Choroid plexus epithelial cell (primary cell): ENCODE measurements at regions not wholly inside any gene's neighbourhood (a gene's known extent, or its start where the extent isn't known, plus 50 kb on each side); places are given as distances from the start of the nearest gene placed in this dataset.
A peak's percentile ranks its signal among the peaks of the same experiment; 100 is the strongest.

Experiments used
- DNase-seq: peaks from one replicate; pipeline ENCODE4 v3.0.0-alpha.2; 2010; ENCODE audit warnings: low read depth
- H3K4me3 ChIP-seq: 2 replicates; pipeline ENCODE4 v1.5.1; 2011; ENCODE audit warnings: low read depth, mild to moderate bottlenecking, control low read depth, low read length, moderate library complexity
- CTCF ChIP-seq: conservative IDR thresholded peaks from 2 replicates; pipeline ENCODE4 v1.5.1; 2011; ENCODE audit warnings: low read depth, mild to moderate bottlenecking, control low read depth, inconsistent platforms, low read length, moderate library complexity

GRCh38 chr3:70899816-70900215, 587.4 kb upstream of the MDFIC2 start:
- no peak for DNase-seq
- no peak overlapping the region for H3K4me3 ChIP-seq
- TF ChIP-seq CTCF = no peak

DNA sequence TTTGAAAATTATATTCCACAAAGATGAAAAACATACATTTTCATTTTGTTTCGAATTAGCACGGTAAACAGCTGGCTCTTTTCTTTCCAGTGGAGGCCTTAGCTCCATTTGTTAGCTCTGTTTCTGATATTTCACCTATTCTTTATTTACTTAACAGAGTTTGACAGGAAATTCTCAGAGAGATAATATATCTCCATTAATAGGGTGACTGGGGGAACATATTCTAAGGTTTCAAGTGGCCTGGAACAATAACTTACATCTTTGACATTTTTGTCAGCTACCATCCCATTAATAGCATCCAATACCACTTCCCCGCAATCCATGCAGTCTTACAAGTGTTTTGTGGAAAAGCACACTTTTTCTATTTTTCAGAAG, 577.6 kb upstream of the MDFIC2 start:
- no peak for DNase-seq
- no peak for TF ChIP-seq CTCF
- H3K4me3 ChIP-seq = no peak overlapping the region

DNA sequence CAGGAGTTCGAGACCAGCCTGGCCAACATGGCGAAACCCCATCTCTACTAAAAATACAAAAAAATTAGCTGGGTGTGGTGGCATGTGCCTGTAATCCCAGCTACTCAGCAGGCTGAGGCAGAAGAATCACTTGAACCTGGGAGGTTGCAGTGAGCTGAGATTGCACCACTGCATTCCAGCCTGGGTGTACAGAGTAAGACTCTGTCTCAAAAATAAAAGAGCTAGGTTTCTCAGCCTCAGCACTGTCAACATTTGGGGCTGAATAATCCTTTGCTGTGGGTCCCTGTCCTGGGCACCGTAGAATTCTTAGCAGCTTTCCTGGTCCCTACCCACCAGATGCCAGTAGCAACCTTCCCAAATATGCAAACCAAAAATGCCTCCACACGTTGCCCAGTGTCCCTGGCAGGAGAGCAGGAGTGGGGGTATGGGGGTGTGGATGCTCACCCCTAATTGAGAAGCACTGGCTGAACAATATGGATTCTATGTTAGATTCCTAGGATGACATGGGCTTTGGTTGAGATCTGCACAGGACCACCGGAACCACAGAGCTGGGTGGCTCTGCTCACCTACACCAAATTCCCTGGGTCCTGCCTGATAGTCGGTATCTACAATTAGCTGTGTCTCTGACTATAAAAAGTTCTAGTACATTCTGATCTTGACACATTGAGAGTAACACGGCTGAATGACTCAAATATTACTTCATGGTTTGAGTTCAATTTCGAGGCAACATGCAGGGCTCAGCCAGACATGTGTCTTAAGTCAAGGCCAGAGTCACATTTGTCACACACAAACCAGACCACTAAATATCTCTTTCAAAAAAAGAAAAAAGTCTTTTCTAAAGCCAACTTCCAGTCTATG, 577.0 kb upstream of the MDFIC2 start:
- TF ChIP-seq CTCF = no peak
- peak; percentile 68 for DNase-seq
- H3K4me3 ChIP-seq = no peak overlapping the region

DNA sequence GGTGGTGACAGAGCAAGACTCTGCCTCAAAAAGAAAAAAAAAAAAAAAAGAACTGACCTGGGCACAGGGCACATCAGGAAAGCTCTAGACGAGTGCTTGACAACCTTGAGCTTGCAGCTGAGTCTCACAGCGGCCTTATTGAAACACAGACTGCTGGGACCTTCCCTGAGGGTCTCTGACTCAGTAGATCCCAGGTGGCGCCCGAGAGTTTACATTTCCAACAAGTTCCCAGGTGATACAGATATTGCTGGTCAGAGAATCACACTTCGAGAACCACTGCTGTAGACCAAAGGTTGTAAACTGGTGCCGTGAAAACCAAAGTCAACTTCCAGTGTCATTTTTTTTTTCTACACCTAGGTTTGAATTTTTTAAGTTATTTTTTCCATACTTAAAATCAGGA, 573.2 kb upstream of the MDFIC2 start:
- DNase-seq = no peak
- TF ChIP-seq CTCF = no peak
- H3K4me3 ChIP-seq = no peak overlapping the region

GRCh38 chr3:70882104-70882503, 569.7 kb upstream of the MDFIC2 start:
- no peak for TF ChIP-seq CTCF
- peak; percentile 52 for DNase-seq
- no peak overlapping the region for H3K4me3 ChIP-seq

DNA sequence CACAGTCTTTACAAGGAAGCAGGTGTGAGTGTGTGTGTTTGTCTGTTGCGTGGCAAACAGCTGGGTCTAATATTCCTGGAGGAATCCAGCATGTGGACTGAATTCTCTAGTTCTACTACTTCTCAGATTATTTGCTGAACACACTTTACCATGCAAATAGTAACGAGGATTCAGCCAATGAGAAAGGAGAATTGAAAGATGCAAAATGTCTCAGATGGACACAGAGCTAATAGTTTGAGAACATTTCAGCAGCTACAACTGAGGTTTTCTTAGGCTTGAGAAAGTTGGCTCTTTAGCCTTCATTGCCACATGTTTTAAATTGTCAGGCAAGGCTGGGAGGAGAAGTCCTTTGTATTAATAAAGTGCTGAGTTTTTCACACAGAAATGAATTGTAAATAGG, 568.0 kb upstream of the MDFIC2 start:
- no peak for DNase-seq
- no peak overlapping the region for H3K4me3 ChIP-seq
- no peak for TF ChIP-seq CTCF

GRCh38 chr3:70876154-70876553, 563.7 kb upstream of the MDFIC2 start:
- no peak overlapping the region for H3K4me3 ChIP-seq
- TF ChIP-seq CTCF = no peak
- DNase-seq = no peak
